HEK293T (cell line): ENCODE measurements at regions not wholly inside any gene's neighbourhood (a gene's known extent, or its start where the extent isn't known, plus 50 kb on each side); places are given as distances from the start of the nearest gene placed in this dataset.
"Not testable (repeated sequence)": the region's sequence is repeated elsewhere in the genome, so short reads cannot be mapped to it uniquely, and the experiment has no call there.

Experiments used
- CTCF ChIA-PET: fragments of 350-600 bp; formaldehyde crosslinking; extraction: SDS; loops from one replicate; lab custom pipeline; 2021; ENCODE audit warnings: antibody characterized with exemption, inconsistent platforms; lab: Yijun Ruan, JAX
- POLR2A ChIA-PET: fragments of 350-600 bp; formaldehyde crosslinking; extraction: SDS; loops from one replicate; lab custom pipeline; 2020; ENCODE audit warnings: antibody characterized with exemption, inconsistent platforms; lab: Yijun Ruan, JAX
- DNase-seq: peaks from one replicate; pipeline ENCODE4 v3.0.0; 2012; ENCODE audit warnings: mixed read lengths; ENCODE audit errors: extremely low spot score
- ARNT ChIP-seq: fragments of 450-650 bp; IDR thresholded peaks from 2 replicates; pipeline ENCODE4 v1.6.1; 2017; ENCODE audit warnings: mild to moderate bottlenecking
- BHLHE40 ChIP-seq: fragments of 450-650 bp; IDR thresholded peaks from 2 replicates; pipeline ENCODE4 v1.6.1; 2016; ENCODE audit warnings: mild to moderate bottlenecking, moderate library complexity, borderline replicate concordance
- CTBP1 ChIP-seq: fragments of 450-650 bp; IDR thresholded peaks from 2 replicates; pipeline ENCODE4 v1.6.1; 2016; ENCODE audit warnings: borderline replicate concordance
- ELF4 ChIP-seq: fragments of 450-650 bp; IDR thresholded peaks from 2 replicates; pipeline ENCODE4 v1.6.1; 2017; ENCODE audit warnings: antibody characterized with exemption
- FOXA1 ChIP-seq: fragments of 450-650 bp; IDR thresholded peaks from 2 replicates; pipeline ENCODE4 v1.6.1; 2016; ENCODE audit warnings: mild to moderate bottlenecking
- FOXK2 ChIP-seq: fragments of 450-650 bp; IDR thresholded peaks from 2 replicates; pipeline ENCODE4 v1.6.1; 2016; ENCODE audit warnings: mild to moderate bottlenecking
- FOXM1 ChIP-seq: fragments of 450-650 bp; IDR thresholded peaks from 2 replicates; pipeline ENCODE4 v1.6.1; 2017; ENCODE audit warnings: mild to moderate bottlenecking, borderline replicate concordance
- HDGF ChIP-seq: fragments of 450-650 bp; IDR thresholded peaks from 2 replicates; pipeline ENCODE4 v1.6.1; 2017; ENCODE audit warnings: antibody characterized with exemption, borderline replicate concordance
- L3MBTL2 ChIP-seq: fragments of 450-650 bp; conservative IDR thresholded peaks from 2 replicates; pipeline ENCODE4 v1.6.1; 2016; ENCODE audit warnings: mild to moderate bottlenecking
- LEF1 ChIP-seq: fragments of 450-650 bp; IDR thresholded peaks from 2 replicates; pipeline ENCODE4 v1.6.1; 2017; ENCODE audit warnings: mild to moderate bottlenecking, borderline replicate concordance
- NFRKB ChIP-seq: fragments of 450-650 bp; IDR thresholded peaks from 2 replicates; pipeline ENCODE4 v1.6.1; 2016; ENCODE audit warnings: mild to moderate bottlenecking, moderate library complexity
- SP1 ChIP-seq: fragments of 450-650 bp; IDR thresholded peaks from 2 replicates; pipeline ENCODE4 v1.6.1; 2017
- SUZ12 ChIP-seq: fragments of 450-650 bp; IDR thresholded peaks from 2 replicates; pipeline ENCODE4 v1.6.1; 2016; ENCODE audit warnings: mild to moderate bottlenecking
- TARDBP ChIP-seq: fragments of 450-650 bp; IDR thresholded peaks from 2 replicates; pipeline ENCODE4 v1.6.1; 2016
- ZNF384 ChIP-seq: fragments of 450-650 bp; IDR thresholded peaks from 2 replicates; pipeline ENCODE4 v1.6.1; 2016
- TF ChIP-seq, protein P1 (sequence below): fragments of 450-650 bp; IDR thresholded peaks from 2 replicates; pipeline ENCODE4 v1.6.1; 2016

DNA sequence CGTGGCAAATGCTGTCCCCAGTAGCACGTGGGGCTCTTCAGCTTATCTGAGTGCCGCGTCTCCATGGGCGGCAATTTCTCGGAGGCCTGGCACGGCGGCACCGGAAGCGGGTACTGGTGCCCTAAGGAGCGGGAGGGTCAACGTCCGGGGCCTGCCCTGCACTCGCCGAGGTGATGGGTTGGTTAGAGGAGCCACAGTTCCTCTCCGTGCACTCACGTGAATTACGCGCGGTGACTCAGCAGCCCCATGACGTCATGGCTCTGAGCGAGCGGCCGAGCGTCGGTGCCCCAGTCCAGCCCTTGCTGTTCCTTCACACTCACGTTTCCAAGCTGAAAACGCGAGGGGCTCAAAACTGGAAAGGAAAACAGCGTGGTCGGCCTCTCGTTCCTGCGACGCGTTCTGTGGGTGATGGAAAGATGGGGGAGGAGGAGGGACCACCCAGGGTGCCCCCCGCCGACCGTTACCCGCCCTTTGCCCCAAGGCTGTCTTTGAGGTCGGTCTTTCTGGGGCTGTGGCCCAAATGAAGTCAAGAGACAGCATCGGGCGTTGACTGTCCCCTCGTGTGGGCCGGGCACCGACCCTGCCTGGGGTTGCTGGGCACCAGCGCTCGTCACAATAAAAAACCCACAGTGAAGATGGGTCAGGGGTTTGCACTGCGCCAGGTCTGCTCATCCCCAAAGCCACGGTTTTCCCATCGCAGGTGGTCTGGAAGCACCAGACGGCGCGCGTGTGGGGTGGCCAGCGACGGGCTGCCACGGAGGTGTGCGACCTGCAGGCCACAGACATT is 70.4 kb upstream of the CFAP46 start:
- ChIA-PET POLR2A (no interaction called here), CTCF (no interaction called here)
- TF ChIP-seq L3MBTL2 (no peak), HDGF (no peak), TARDBP (no peak), FOXA1 (no peak)
- no peak for DNase-seq

- CTCF ChIA-PET: no interaction called here
- DNase-seq: no peak
- TF ChIP-seq BHLHE40: no peak
- TF ChIP-seq SP1: no peak
- no peak for TF ChIP-seq ELF4
- TF ChIP-seq ZNF384: no peak
- TF ChIP-seq CTBP1: no peak
- no peak for TF ChIP-seq FOXK2
- TF ChIP-seq TARDBP: no peak
- no peak for TF ChIP-seq L3MBTL2
- TF ChIP-seq FOXA1: no peak
- TF ChIP-seq LEF1: no peak
- TF ChIP-seq, protein P1, sequence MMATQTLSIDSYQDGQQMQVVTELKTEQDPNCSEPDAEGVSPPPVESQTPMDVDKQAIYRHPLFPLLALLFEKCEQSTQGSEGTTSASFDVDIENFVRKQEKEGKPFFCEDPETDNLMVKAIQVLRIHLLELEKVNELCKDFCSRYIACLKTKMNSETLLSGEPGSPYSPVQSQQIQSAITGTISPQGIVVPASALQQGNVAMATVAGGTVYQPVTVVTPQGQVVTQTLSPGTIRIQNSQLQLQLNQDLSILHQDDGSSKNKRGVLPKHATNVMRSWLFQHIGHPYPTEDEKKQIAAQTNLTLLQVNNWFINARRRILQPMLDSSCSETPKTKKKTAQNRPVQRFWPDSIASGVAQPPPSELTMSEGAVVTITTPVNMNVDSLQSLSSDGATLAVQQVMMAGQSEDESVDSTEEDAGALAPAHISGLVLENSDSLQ: no peak
- no peak for TF ChIP-seq ARNT
- TF ChIP-seq FOXM1: no peak
- no peak for TF ChIP-seq NFRKB
- TF ChIP-seq HDGF: no peak
- TF ChIP-seq SUZ12: no peak
- POLR2A ChIA-PET: no interaction called here
Measured at GRCh38 chr10:133011882-133012281, 69.5 kb upstream of the CFAP46 start.

DNA sequence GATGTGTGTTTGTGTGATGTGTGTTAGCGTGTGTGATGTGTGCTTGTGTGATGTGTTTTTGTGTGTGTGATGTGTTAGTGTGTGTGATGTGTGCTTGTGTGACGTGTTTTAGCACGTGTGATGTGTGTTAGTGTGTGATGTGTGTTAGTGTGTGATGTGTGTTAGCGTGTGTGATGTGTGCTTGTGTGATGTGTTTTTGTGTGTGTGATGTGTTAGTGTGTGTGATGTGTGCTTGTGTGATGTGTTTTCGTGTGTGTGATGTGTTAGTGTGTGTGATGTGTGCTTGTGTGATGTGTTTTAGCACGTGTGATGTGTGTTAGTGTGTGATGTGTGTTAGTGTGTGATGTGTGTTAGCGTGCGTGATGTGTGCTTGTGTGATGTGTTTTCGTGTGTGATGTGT is 69.0 kb upstream of the CFAP46 start:
- TF ChIP-seq TARDBP: 0 out of 2 replicates have a peak, but pooled peaks have one; percentile 34
- DNase-seq, CTCF ChIA-PET, POLR2A ChIA-PET: not testable (repeated sequence)

GRCh38 chr10:133010843-133011179 is 68.4 kb upstream of the CFAP46 start:
- POLR2A ChIA-PET, CTCF ChIA-PET: not testable (repeated sequence)

DNA sequence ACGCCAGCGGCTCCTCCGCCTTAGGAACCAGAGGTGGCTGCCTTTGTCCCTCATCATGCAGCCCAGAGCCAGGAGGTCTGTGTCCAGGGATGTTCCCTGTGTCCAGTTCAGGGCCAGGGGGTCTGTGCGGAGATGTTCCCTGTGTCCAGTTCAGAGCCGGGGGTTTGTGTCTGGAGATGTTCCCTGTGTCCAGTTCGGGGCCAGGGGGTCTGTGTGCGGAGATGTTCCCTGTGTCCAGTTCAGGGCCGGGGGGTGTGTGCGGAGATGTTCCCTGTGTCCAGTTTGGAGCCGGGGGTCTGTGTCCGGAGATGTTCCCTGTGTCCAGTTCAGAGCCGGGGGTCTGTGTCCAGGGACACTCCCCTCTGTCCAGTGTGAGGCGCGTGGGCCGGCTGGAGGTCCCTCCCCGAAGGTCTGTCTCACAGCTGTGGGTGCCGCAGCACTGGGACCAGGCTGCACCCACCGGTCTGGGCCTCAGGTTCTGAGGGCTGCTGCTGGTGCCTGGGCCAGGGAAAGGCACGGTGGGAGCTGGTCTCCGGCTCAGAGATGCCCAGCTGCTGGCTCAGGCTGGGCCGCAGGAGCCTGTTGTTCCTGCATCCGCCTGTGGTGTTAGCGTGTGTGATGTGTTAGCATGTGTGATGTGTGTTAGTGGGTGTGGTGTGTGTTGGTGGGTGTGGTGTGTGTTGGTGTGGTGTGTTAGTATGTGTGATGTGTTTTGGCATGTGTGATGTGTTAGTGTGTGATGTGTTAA is 67.9 kb upstream of the CFAP46 start:
- CTCF ChIA-PET: no interaction called here
- POLR2A ChIA-PET: no interaction called here
- no peak for DNase-seq
- TF ChIP-seq ARNT: no peak
- TF ChIP-seq LEF1: no peak
- TF ChIP-seq ZNF384: no peak
- TF ChIP-seq, protein P1: no peak
- no peak for TF ChIP-seq NFRKB
- TF ChIP-seq SUZ12: no peak
- TF ChIP-seq L3MBTL2: no peak
- no peak for TF ChIP-seq TARDBP
- no peak for TF ChIP-seq FOXA1
- no peak for TF ChIP-seq CTBP1
- TF ChIP-seq FOXK2: no peak
- no peak for TF ChIP-seq ELF4
- no peak for TF ChIP-seq FOXM1
- no peak for TF ChIP-seq SP1
- TF ChIP-seq BHLHE40: no peak
- TF ChIP-seq HDGF: no peak

More at GRCh38 chr10:133010843-133011179, 68.4 kb upstream of the CFAP46 start:
- DNase-seq: not testable (repeated sequence)

GRCh38 chr10:133009218-133009950 is 67.0 kb upstream of the CFAP46 start:
- ChIA-PET POLR2A (no interaction called here), CTCF (no interaction called here)
- TF ChIP-seq SUZ12 (no peak), TARDBP (no peak), ELF4 (no peak), NFRKB (no peak), L3MBTL2 (no peak), ZNF384 (no peak)
- no peak for DNase-seq

DNA sequence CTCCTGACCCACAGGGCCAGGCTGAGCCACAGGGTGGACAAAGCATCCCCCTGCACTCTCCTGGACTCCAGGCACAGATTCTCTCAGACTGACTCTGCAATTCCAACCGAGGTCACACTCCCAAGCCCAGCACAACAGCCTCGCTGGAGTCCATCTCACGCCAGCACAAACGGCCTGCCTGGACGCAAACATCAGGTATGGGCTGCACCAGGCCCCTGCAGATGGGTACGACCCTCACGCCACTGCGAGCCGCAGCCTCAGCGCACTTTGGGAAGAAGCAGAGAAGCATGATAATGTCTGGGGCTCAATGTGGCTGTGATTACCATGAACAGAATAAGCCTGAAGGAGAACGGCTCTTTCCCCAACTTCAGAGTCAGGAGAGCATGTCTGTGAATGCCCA is 66.4 kb upstream of the CFAP46 start:
- TF ChIP-seq ZNF384: no peak
- TF ChIP-seq HDGF: no peak
- TF ChIP-seq ARNT: no peak
- TF ChIP-seq FOXA1: no peak
- no peak for TF ChIP-seq FOXK2
- no peak for TF ChIP-seq CTBP1
- no peak for TF ChIP-seq SUZ12
- TF ChIP-seq FOXM1: no peak
- no peak for TF ChIP-seq L3MBTL2
- no peak for TF ChIP-seq ELF4
- no peak for TF ChIP-seq TARDBP
- TF ChIP-seq, protein P1: no peak
- no peak for TF ChIP-seq NFRKB
- TF ChIP-seq BHLHE40: no peak
- no peak for TF ChIP-seq LEF1
- no peak for TF ChIP-seq SP1
- DNase-seq: no peak
- ChIA-PET CTCF (no interaction called here), POLR2A (no interaction called here)
